ENCODE measurements at regions not wholly inside any gene's neighbourhood (a gene's known extent, or its start where the extent isn't known, plus 50 kb on each side); places are given as distances from the start of the nearest gene placed in this dataset.
A peak's percentile ranks its signal among the peaks of the same experiment; 100 is the strongest.

- no peak for TF ChIP-seq CTCF (IDR thresholded peaks at IDR 0.05; ENCODE audit: low read depth, low read length)
- no peak overlapping the region for H3K4me3 ChIP-seq (replicated peaks in 1 of 2; ENCODE audit: low read depth in 2 of 2, low read length in 2 of 2)
- DNase-seq (ENCODE audit: low read depth in 2 of 2): peak in 1 of 2 donors; percentile 1
These were observed 481.5 kb downstream of the BCOR start for GRCh38 chrX:39616098-39616729.

GRCh38 chrX:39616731-39617130, 481.0 kb downstream of the BCOR start:
- H3K4me3 ChIP-seq (replicated peaks in 1 of 2; ENCODE audit: low read depth in 2 of 2, low read length in 2 of 2): no peak overlapping the region
- no peak for TF ChIP-seq CTCF (IDR thresholded peaks at IDR 0.05; ENCODE audit: low read depth, low read length)
- DNase-seq (ENCODE audit: low read depth in 2 of 2): no peak

GRCh38 chrX:39618178-39618577, 479.6 kb downstream of the BCOR start:
- no peak overlapping the region for H3K4me3 ChIP-seq (replicated peaks in 1 of 2; ENCODE audit: low read depth in 2 of 2, low read length in 2 of 2)
- no peak for DNase-seq (ENCODE audit: low read depth in 2 of 2)
- TF ChIP-seq CTCF (IDR thresholded peaks at IDR 0.05; ENCODE audit: low read depth, low read length): no peak

GRCh38 chrX:39619182-39620009, 478.4 kb downstream of the BCOR start:
- DNase-seq (ENCODE audit: low read depth in 2 of 2): peak; percentile 3 to 34
- TF ChIP-seq CTCF (IDR thresholded peaks at IDR 0.05; ENCODE audit: low read depth, low read length): no peak
- no peak overlapping the region for H3K4me3 ChIP-seq (replicated peaks in 1 of 2; ENCODE audit: low read depth in 2 of 2, low read length in 2 of 2)

GRCh38 chrX:39624166-39624565, 473.6 kb downstream of the BCOR start:
- DNase-seq (ENCODE audit: low read depth in 2 of 2): no peak
- no peak for TF ChIP-seq CTCF (IDR thresholded peaks at IDR 0.05; ENCODE audit: low read depth, low read length)
- H3K4me3 ChIP-seq (replicated peaks in 1 of 2; ENCODE audit: low read depth in 2 of 2, low read length in 2 of 2): no peak overlapping the region

GRCh38 chrX:39625810-39626209, 471.9 kb downstream of the BCOR start:
- DNase-seq (ENCODE audit: low read depth in 2 of 2): no peak
- H3K4me3 ChIP-seq (replicated peaks in 1 of 2; ENCODE audit: low read depth in 2 of 2, low read length in 2 of 2): no peak overlapping the region
- no peak for TF ChIP-seq CTCF (IDR thresholded peaks at IDR 0.05; ENCODE audit: low read depth, low read length)

Measured in cardiac fibroblast (primary cell).